CD4-positive, alpha-beta memory T cell (primary cell): ENCODE measurements at regions not wholly inside any gene's neighbourhood (a gene's known extent, or its start where the extent isn't known, plus 50 kb on each side); places are given as distances from the start of the nearest gene placed in this dataset.

Experiments
- CTCF ChIA-PET: fragments of 350-600 bp; sonication (Branson Sonifier 250); formaldehyde crosslinking; loops from one replicate; lab custom pipeline; 2021; ENCODE audit warnings: inconsistent platforms; ENCODE audit not compliant: partially characterized antibody; lab: Charles Lee
- POLR2A ChIA-PET: fragments of 350-600 bp; sonication (Branson Sonifier 250); formaldehyde crosslinking; loops from one replicate; lab custom pipeline; 2021; ENCODE audit not compliant: partially characterized antibody; lab: Charles Lee
- DNase-seq, 5 donors: peaks; one replicate each; pipeline versions ENCODE4 v3.0.0 to v3.0.0-alpha.2; 2020 to 2022; ENCODE audit warnings: mixed read lengths in 1 of 5
- H3K27ac ChIP-seq: one replicate; pipeline ENCODE4 v1.7.0; 2013; ENCODE audit warnings: low read depth, low read length
- H3K27me3 ChIP-seq: 2 replicates; pipeline ENCODE4 v1.7.0; 2013; ENCODE audit warnings: mild to moderate bottlenecking, low read length, moderate library complexity; ENCODE audit not compliant: insufficient read depth
- H3K36me3 ChIP-seq: 2 replicates; pipeline ENCODE4 v1.7.0; 2013; ENCODE audit warnings: mild to moderate bottlenecking, low read length, moderate library complexity; ENCODE audit not compliant: insufficient read depth
- H3K4me1 ChIP-seq: 2 replicates; pipeline ENCODE4 v1.7.0; 2013; ENCODE audit warnings: mild to moderate bottlenecking, low read length, moderate library complexity; ENCODE audit not compliant: insufficient read depth
- H3K4me3 ChIP-seq, 2 donors: one replicate each; pipeline ENCODE4 v1.7.0; 2013; ENCODE audit warnings: low read length in 2 of 2, mild to moderate bottlenecking in 1 of 2
- H3K9me3 ChIP-seq, 2 donors: one replicate each; pipeline ENCODE4 v1.7.0; 2013; ENCODE audit warnings: low read length in 2 of 2, control low read depth in 1 of 2; ENCODE audit not compliant: control insufficient read depth in 1 of 2
- H3K27ac Mint-ChIP-seq, 7 donors: one replicate each; pipeline ENCODE4 v1.8.0; 2020 to 2021; ENCODE audit warnings: mixed read lengths in 7 of 7, mild to moderate bottlenecking in 6 of 7, inconsistent platforms in 3 of 7, moderate library complexity in 3 of 7
- H3K27me3 Mint-ChIP-seq, 2 donors: one replicate each; pipeline ENCODE4 v1.8.0; 2020 to 2021; ENCODE audit warnings: mixed read lengths in 2 of 2
- H3K36me3 Mint-ChIP-seq, 2 donors: one replicate each; pipeline ENCODE4 v1.8.0; 2020 to 2021; ENCODE audit warnings: mixed read lengths in 2 of 2, inconsistent platforms in 1 of 2, mild to moderate bottlenecking in 1 of 2
- H3K4me1 Mint-ChIP-seq, 4 donors: one replicate each; pipeline ENCODE4 v1.8.0; 2020 to 2021; ENCODE audit warnings: mixed read lengths in 4 of 4, mild to moderate bottlenecking in 1 of 4
- H3K4me3 Mint-ChIP-seq, 8 donors: one replicate each; pipeline ENCODE4 v1.8.0; 2020 to 2021; ENCODE audit warnings: mixed read lengths in 8 of 8, mild to moderate bottlenecking in 7 of 8, moderate library complexity in 6 of 8, inconsistent platforms in 3 of 8
- H3K9me3 Mint-ChIP-seq, 8 donors: one replicate each; pipeline ENCODE4 v1.8.0; 2020 to 2021; ENCODE audit warnings: mixed read lengths in 8 of 8, mild to moderate bottlenecking in 5 of 8, inconsistent platforms in 3 of 8, moderate library complexity in 1 of 8
- intact Hi-C: fragments of 100-400 bp; cut with micrococcal nuclease; formaldehyde crosslinking; loops from one replicate; pipeline ENCODE4 v1.15.1; 2023

- Histone ChIP-seq H3K27ac (no peak overlapping the region), H3K9me3 (no peaks in the 10 kb centered on the region), H3K4me1 (no peaks in the 10 kb centered on the region), H3K27me3 (no peaks in the 10 kb centered on the region), H3K36me3 (no peaks in the 10 kb centered on the region), H3K4me3 (no peak overlapping the region)
- H3K4me3 Mint-ChIP-seq: no peak overlapping the region
- POLR2A ChIA-PET: no interaction called here
- peaks cover 2 to 23% of the 10 kb centered on the region in 2 donors for H3K36me3 Mint-ChIP-seq
- H3K27me3 Mint-ChIP-seq: no peaks in the 10 kb centered on the region
- CTCF ChIA-PET: no interaction called here
- H3K9me3 Mint-ChIP-seq: peaks cover 0 to 5% (median 1%) of the 10 kb centered on the region in 8 donors
- H3K27ac Mint-ChIP-seq: no peak overlapping the region
- intact Hi-C loops: no loop called here
- DNase-seq: no peak
- no peaks in the 10 kb centered on the region for H3K4me1 Mint-ChIP-seq
Measured at GRCh38 chr7:96638669-96639068, 71.0 kb downstream of the SEM1 start.

- H3K4me1 Mint-ChIP-seq: no peaks in the 10 kb centered on the region
- H3K27ac Mint-ChIP-seq: no peak overlapping the region
- no peak for DNase-seq
- intact Hi-C loops: no loop called here
- no peaks in the 10 kb centered on the region for H3K9me3 ChIP-seq
- no peaks in the 10 kb centered on the region for H3K36me3 ChIP-seq
- POLR2A ChIA-PET: no interaction called here
- H3K4me1 ChIP-seq: no peaks in the 10 kb centered on the region
- H3K27me3 Mint-ChIP-seq: no peaks in the 10 kb centered on the region
- H3K36me3 Mint-ChIP-seq: peaks cover 0 to 20% of the 10 kb centered on the region in 2 donors
- no peak overlapping the region for H3K27ac ChIP-seq
- CTCF ChIA-PET: no interaction called here
- H3K4me3 ChIP-seq: no peak overlapping the region
- peaks cover 0 to 2% (median 0%) of the 10 kb centered on the region in 8 donors for H3K9me3 Mint-ChIP-seq
- H3K27me3 ChIP-seq: no peaks in the 10 kb centered on the region
- no peak overlapping the region for H3K4me3 Mint-ChIP-seq
Measured at GRCh38 chr7:96637522-96637921, 72.1 kb downstream of the SEM1 start.

- Histone ChIP-seq H3K4me3 (no peak overlapping the region), H3K27me3 (no peaks in the 10 kb centered on the region), H3K27ac (no peak overlapping the region), H3K9me3 (no peaks in the 10 kb centered on the region), H3K36me3 (no peaks in the 10 kb centered on the region), H3K4me1 (no peaks in the 10 kb centered on the region)
- Mint-ChIP-seq H3K27me3 (peaks cover 1 to 2% of the 10 kb centered on the region in 2 donors), H3K36me3 (peaks cover 0 to 23% of the 10 kb centered on the region in 2 donors), H3K27ac (no peak overlapping the region), H3K4me3 (no peak overlapping the region), H3K9me3 (peaks cover 0 to 2% (median 0%) of the 10 kb centered on the region in 8 donors), H3K4me1 (no peaks in the 10 kb centered on the region)
- intact Hi-C loops: no loop called here
- CTCF ChIA-PET: no interaction called here
- no peak for DNase-seq
- POLR2A ChIA-PET: no interaction called here
Measured at GRCh38 chr7:96636979-96637378, 72.7 kb downstream of the SEM1 start.

GRCh38 chr7:96636342-96636860 lies 73.2 kb downstream of the SEM1 start:
- Mint-ChIP-seq H3K4me1 (no peaks in the 10 kb centered on the region), H3K27me3 (peaks cover 1 to 2% of the 10 kb centered on the region in 2 donors), H3K27ac (no peak overlapping the region), H3K4me3 (no peak overlapping the region), H3K9me3 (peaks cover 0 to 2% (median 0%) of the 10 kb centered on the region in 8 donors), H3K36me3 (peaks cover 0 to 23% of the 10 kb centered on the region in 2 donors)
- Histone ChIP-seq H3K36me3 (no peaks in the 10 kb centered on the region), H3K4me1 (no peaks in the 10 kb centered on the region), H3K27ac (no peak overlapping the region), H3K27me3 (no peaks in the 10 kb centered on the region), H3K4me3 (no peak overlapping the region), H3K9me3 (no peaks in the 10 kb centered on the region)
- no peak for DNase-seq
- CTCF ChIA-PET: no interaction called here
- intact Hi-C loops: no loop called here
- POLR2A ChIA-PET: no interaction called here

GRCh38 chr7:96629884-96630283 lies 79.8 kb downstream of the SEM1 start:
- no peak for DNase-seq
- no peak overlapping the region for H3K27ac ChIP-seq
- Mint-ChIP-seq H3K27ac (no peak overlapping the region), H3K4me3 (no peak overlapping the region), H3K36me3 (peaks cover 0 to 8% of the 10 kb centered on the region in 2 donors), H3K9me3 (peaks cover 0 to 27% (median 8%) of the 10 kb centered on the region in 8 donors), H3K27me3 (peaks cover 2 to 6% of the 10 kb centered on the region in 2 donors), H3K4me1 (no peaks in the 10 kb centered on the region)
- POLR2A ChIA-PET: no interaction called here
- no peaks in the 10 kb centered on the region for H3K36me3 ChIP-seq
- H3K4me3 ChIP-seq: no peak overlapping the region
- intact Hi-C loops: no loop called here
- no peaks in the 10 kb centered on the region for H3K4me1 ChIP-seq
- CTCF ChIA-PET: no interaction called here
- no peaks in the 10 kb centered on the region for H3K9me3 ChIP-seq
- no peaks in the 10 kb centered on the region for H3K27me3 ChIP-seq

- CTCF ChIA-PET: no interaction called here
- H3K4me3 Mint-ChIP-seq: no peak overlapping the region
- H3K36me3 ChIP-seq: no peaks in the 10 kb centered on the region
- peaks cover 0 to 5% of the 10 kb centered on the region in 2 donors for H3K27me3 Mint-ChIP-seq
- H3K4me1 ChIP-seq: no peaks in the 10 kb centered on the region
- no peak for DNase-seq
- no peaks in the 10 kb centered on the region for H3K4me1 Mint-ChIP-seq
- no peak overlapping the region for H3K27ac Mint-ChIP-seq
- H3K27me3 ChIP-seq: no peaks in the 10 kb centered on the region
- POLR2A ChIA-PET: no interaction called here
- intact Hi-C loops: no loop called here
- H3K4me3 ChIP-seq: no peak overlapping the region
- H3K9me3 Mint-ChIP-seq: peaks cover 3 to 33% (median 17%) of the 10 kb centered on the region in 8 donors
- peaks cover 3 to 11% of the 10 kb centered on the region in 2 donors for H3K36me3 Mint-ChIP-seq
- H3K27ac ChIP-seq: no peak overlapping the region
- H3K9me3 ChIP-seq: no peaks in the 10 kb centered on the region
Measured at GRCh38 chr7:96624954-96625353, 84.7 kb downstream of the SEM1 start.

GRCh38 chr7:96621932-96622331 lies 87.7 kb downstream of the SEM1 start:
- H3K27ac ChIP-seq: no peak overlapping the region
- H3K4me1 ChIP-seq: no peaks in the 10 kb centered on the region
- H3K27me3 ChIP-seq: no peaks in the 10 kb centered on the region
- CTCF ChIA-PET: interaction anchor here (1.0 kb wide), 1 partner anchor 23 kb away, joined by 3 read pairs; no protein-coding TSS in a partner anchor
- intact Hi-C loops: no loop called here
- H3K36me3 ChIP-seq: no peaks in the 10 kb centered on the region
- no peaks in the 10 kb centered on the region for H3K27me3 Mint-ChIP-seq
- POLR2A ChIA-PET: no interaction called here
- no peak overlapping the region for H3K27ac Mint-ChIP-seq
- H3K36me3 Mint-ChIP-seq: peaks cover 3 to 11% of the 10 kb centered on the region in 2 donors
- no peaks in the 10 kb centered on the region for H3K4me1 Mint-ChIP-seq
- no peaks in the 10 kb centered on the region for H3K9me3 ChIP-seq
- no peak for DNase-seq
- H3K4me3 Mint-ChIP-seq: no peak overlapping the region
- H3K9me3 Mint-ChIP-seq: peaks cover 3 to 42% (median 23%) of the 10 kb centered on the region in 8 donors
- no peak overlapping the region for H3K4me3 ChIP-seq
